GM19455 (cell line): ENCODE measurements at regions not wholly inside any gene's neighbourhood (a gene's known extent, or its start where the extent isn't known, plus 50 kb on each side); places are given as distances from the start of the nearest gene placed in this dataset.

Experiments used
- ATAC-seq: cut with Tn5 transposase; IDR thresholded peaks from one replicate; pipeline ENCODE4 v1.9.1; 2021; ENCODE audit not compliant: unreplicated experiment

- no peak for ATAC-seq
Observed at GRCh38 chr20:40547483-40548091, 141.4 kb downstream of the MAFB start.

GRCh38 chr20:40545478-40545877 is 143.6 kb downstream of the MAFB start:
- no peak for ATAC-seq

GRCh38 chr20:40542065-40542464 is 147.0 kb downstream of the MAFB start:
- no peak for ATAC-seq

- ATAC-seq: no peak
Observed at GRCh38 chr20:40540166-40540565, 148.9 kb downstream of the MAFB start.

- ATAC-seq: no peak
Observed at GRCh38 chr20:40538131-40538530, 150.9 kb downstream of the MAFB start.

- no peak for ATAC-seq
Observed at GRCh38 chr20:40536808-40537207, 152.2 kb downstream of the MAFB start.

- no peak for ATAC-seq
Observed at GRCh38 chr20:40535816-40536215, 153.2 kb downstream of the MAFB start.

GRCh38 chr20:40532103-40532502 is 156.9 kb downstream of the MAFB start:
- no peak for ATAC-seq

GRCh38 chr20:40525351-40525750 is 163.7 kb downstream of the MAFB start:
- no peak for ATAC-seq

- ATAC-seq: no peak
Observed at GRCh38 chr20:40524071-40524470, 165.0 kb downstream of the MAFB start.

GRCh38 chr20:40522405-40522804 is 166.6 kb downstream of the MAFB start:
- no peak for ATAC-seq

- no peak for ATAC-seq
Observed at GRCh38 chr20:40521962-40522361, 167.1 kb downstream of the MAFB start.

GRCh38 chr20:40519918-40520317 is 169.1 kb downstream of the MAFB start:
- ATAC-seq: no peak

- ATAC-seq: no peak
Observed at GRCh38 chr20:40512994-40513393, 176.0 kb downstream of the MAFB start.

- ATAC-seq: no peak
Observed at GRCh38 chr20:40512591-40512990, 176.4 kb downstream of the MAFB start.

GRCh38 chr20:40511478-40511877 is 177.6 kb downstream of the MAFB start:
- no peak for ATAC-seq

- ATAC-seq: no peak
Observed at GRCh38 chr20:40510622-40511021, 178.4 kb downstream of the MAFB start.

GRCh38 chr20:40508821-40509220 is 180.2 kb downstream of the MAFB start:
- no peak for ATAC-seq

- ATAC-seq: no peak
Observed at GRCh38 chr20:40506537-40506939, 182.5 kb downstream of the MAFB start.

GRCh38 chr20:40503119-40503518 is 185.9 kb downstream of the MAFB start:
- ATAC-seq: no peak

GRCh38 chr20:40502576-40502975 is 186.5 kb downstream of the MAFB start:
- no peak for ATAC-seq

GRCh38 chr20:40499391-40499790 is 189.6 kb downstream of the MAFB start:
- ATAC-seq: no peak

- no peak for ATAC-seq
Observed at GRCh38 chr20:40497899-40498691, 190.9 kb downstream of the MAFB start.
